Esophagus squamous epithelium (tissue), 4 donors: ENCODE measurements at regions not wholly inside any gene's neighbourhood (a gene's known extent, or its start where the extent isn't known, plus 50 kb on each side); places are given as distances from the start of the nearest gene placed in this dataset.

Experiments
- CTCF ChIP-seq, 6 experiments: fragments of 450-650 bp in 4 of 6; fragments of 200-600 bp in 2 of 6; sonication (generic) in 2 of 6; IDR thresholded peaks; one replicate each; pipeline ENCODE4 v1.5.1; 2016 to 2019; ENCODE audit warnings: antibody characterized with exemption in 6 of 6, mild to moderate bottlenecking in 4 of 6, moderate library complexity in 4 of 6
- POLR2A ChIP-seq, 4 donors: fragments of 450-650 bp; IDR thresholded peaks; one replicate each; pipeline ENCODE4 v1.6.1; 2017; ENCODE audit warnings: antibody characterized with exemption in 4 of 4, mild to moderate bottlenecking in 4 of 4, moderate library complexity in 3 of 4

DNA sequence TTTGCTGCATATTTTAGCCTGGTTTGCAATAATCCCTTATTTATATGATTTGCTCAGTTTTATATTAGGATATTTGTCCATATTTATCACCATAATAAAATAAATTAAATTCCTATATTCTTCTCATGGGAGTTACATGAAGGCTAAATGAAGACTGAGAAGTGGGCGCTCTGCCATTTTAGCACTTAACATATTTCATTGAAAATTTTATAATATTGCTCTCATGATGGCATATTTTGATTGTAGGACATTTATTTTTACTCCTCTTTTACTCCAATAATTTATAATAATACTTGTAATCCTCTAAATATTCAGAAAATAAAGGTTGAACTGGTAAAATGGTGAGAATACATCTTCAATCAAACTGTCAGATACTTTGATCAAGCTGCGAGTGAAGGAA, 99.8 kb upstream of the SEMA3A start:
- TF ChIP-seq CTCF (IDR thresholded peaks at IDR 0.05), result no peak
- no peak for TF ChIP-seq POLR2A (IDR thresholded peaks at IDR 0.05)
